ENCODE measurements at regions not wholly inside any gene's neighbourhood (a gene's known extent, or its start where the extent isn't known, plus 50 kb on each side); places are given as distances from the start of the nearest gene placed in this dataset.

GRCh38 chr19:27881213-27881612, 1331.7 kb downstream of the UQCRFS1 start:
- H3K9me3 Mint-ChIP-seq = peaks cover 12% of the 10 kb centered on the region

GRCh38 chr19:27876976-27877512, 1335.9 kb downstream of the UQCRFS1 start:
- no peak overlapping the region for H3K4me3 Mint-ChIP-seq
- TF ChIP-seq CTCF (conservative IDR thresholded peaks at IDR 0.05) = no peak

More at GRCh38 chr19:27881213-27881612, 1331.7 kb downstream of the UQCRFS1 start:
- no peak overlapping the region for H3K4me3 Mint-ChIP-seq
- DNase-seq (ENCODE audit: low read depth, low spot score) = no peak
- no peaks in the 10 kb centered on the region for H3K36me3 Mint-ChIP-seq (ENCODE audit: low read depth)
- H3K4me1 Mint-ChIP-seq = no peaks in the 10 kb centered on the region
- H3K27ac Mint-ChIP-seq (ENCODE audit: unreplicated experiment) = no peak overlapping the region
- no peak for TF ChIP-seq CTCF (conservative IDR thresholded peaks at IDR 0.05)
- no peaks in the 10 kb centered on the region for H3K27me3 Mint-ChIP-seq (ENCODE audit: low read depth)

GRCh38 chr19:27876489-27876888, 1336.5 kb downstream of the UQCRFS1 start:
- no peak overlapping the region for H3K4me3 Mint-ChIP-seq
- no peak for DNase-seq (ENCODE audit: low read depth, low spot score)
- peaks cover 20% of the 10 kb centered on the region for H3K9me3 Mint-ChIP-seq
- no peak overlapping the region for H3K27ac Mint-ChIP-seq (ENCODE audit: unreplicated experiment)
- TF ChIP-seq CTCF (conservative IDR thresholded peaks at IDR 0.05) = no peak
- H3K36me3 Mint-ChIP-seq (ENCODE audit: low read depth) = peaks cover 4% of the 10 kb centered on the region
- H3K27me3 Mint-ChIP-seq (ENCODE audit: low read depth) = no peaks in the 10 kb centered on the region
- H3K4me1 Mint-ChIP-seq = no peaks in the 10 kb centered on the region

More at GRCh38 chr19:27876976-27877512, 1335.9 kb downstream of the UQCRFS1 start:
- no peaks in the 10 kb centered on the region for H3K27me3 Mint-ChIP-seq (ENCODE audit: low read depth)
- H3K36me3 Mint-ChIP-seq (ENCODE audit: low read depth) = peaks cover 4% of the 10 kb centered on the region
- H3K4me1 Mint-ChIP-seq = no peaks in the 10 kb centered on the region
- H3K27ac Mint-ChIP-seq (ENCODE audit: unreplicated experiment) = no peak overlapping the region
- DNase-seq (ENCODE audit: low read depth, low spot score) = no peak
- peaks cover 20% of the 10 kb centered on the region for H3K9me3 Mint-ChIP-seq

GRCh38 chr19:27872370-27872769, 1340.6 kb downstream of the UQCRFS1 start:
- H3K36me3 Mint-ChIP-seq (ENCODE audit: low read depth) = peaks cover 4% of the 10 kb centered on the region
- no peak for TF ChIP-seq CTCF (conservative IDR thresholded peaks at IDR 0.05)
- H3K27ac Mint-ChIP-seq (ENCODE audit: unreplicated experiment) = no peak overlapping the region
- no peak overlapping the region for H3K4me3 Mint-ChIP-seq
- H3K4me1 Mint-ChIP-seq = no peaks in the 10 kb centered on the region
- H3K27me3 Mint-ChIP-seq (ENCODE audit: low read depth) = no peaks in the 10 kb centered on the region
- peaks cover 14% of the 10 kb centered on the region for H3K9me3 Mint-ChIP-seq
- DNase-seq (ENCODE audit: low read depth, low spot score) = no peak

- Mint-ChIP-seq H3K4me3 (no peak overlapping the region), H3K9me3 (peaks cover 16% of the 10 kb centered on the region), H3K27ac (ENCODE audit: unreplicated experiment) (no peak overlapping the region), H3K27me3 (ENCODE audit: low read depth) (no peaks in the 10 kb centered on the region), H3K36me3 (ENCODE audit: low read depth) (peaks cover 4% of the 10 kb centered on the region), H3K4me1 (no peaks in the 10 kb centered on the region)
- TF ChIP-seq CTCF (conservative IDR thresholded peaks at IDR 0.05) = no peak
- DNase-seq (ENCODE audit: low read depth, low spot score) = no peak
Measured at GRCh38 chr19:27870293-27870692, 1342.7 kb downstream of the UQCRFS1 start.
